ENCODE measurements at regions not wholly inside any gene's neighbourhood (a gene's known extent, or its start where the extent isn't known, plus 50 kb on each side); places are given as distances from the start of the nearest gene placed in this dataset.

- TF ChIP-seq CTCF (IDR thresholded peaks at IDR 0.05; ENCODE audit: low read length): no peak
- no peak for TF ChIP-seq EZH2 (IDR thresholded peaks at IDR 0.05; ENCODE audit: borderline replicate concordance, low read length)
Observed at GRCh38 chr10:80771902-80772555, 234.3 kb downstream of the SH2D4B start.
